OCI-LY7 (cell line): ENCODE measurements at regions not wholly inside any gene's neighbourhood (a gene's known extent, or its start where the extent isn't known, plus 50 kb on each side); places are given as distances from the start of the nearest gene placed in this dataset.

Source experiments
- CTCF ChIP-seq: fragments of 200-600 bp; sonication (generic); conservative IDR thresholded peaks from 2 replicates; pipeline ENCODE4 v1.5.1; 2014; ENCODE audit warnings: mild to moderate bottlenecking, antibody characterized with exemption, low read length, moderate library complexity, mixed read lengths
- EZH2phosphoT487 ChIP-seq: fragments of 200-600 bp; sonication (generic); IDR thresholded peaks from 2 replicates; pipeline ENCODE4 v1.6.1; 2018; ENCODE audit warnings: low read depth, borderline replicate concordance, mild to moderate bottlenecking, mixed run types, antibody characterized with exemption, low read length, moderate library complexity, mixed read lengths

- TF ChIP-seq CTCF, result no peak
- TF ChIP-seq EZH2phosphoT487, result no peak
Measured at GRCh38 chr7:81175275-81175940, 256.6 kb upstream of the SEMA3C start.
